ENCODE measurements at regions not wholly inside any gene's neighbourhood (a gene's known extent, or its start where the extent isn't known, plus 50 kb on each side); places are given as distances from the start of the nearest gene placed in this dataset.

DNA sequence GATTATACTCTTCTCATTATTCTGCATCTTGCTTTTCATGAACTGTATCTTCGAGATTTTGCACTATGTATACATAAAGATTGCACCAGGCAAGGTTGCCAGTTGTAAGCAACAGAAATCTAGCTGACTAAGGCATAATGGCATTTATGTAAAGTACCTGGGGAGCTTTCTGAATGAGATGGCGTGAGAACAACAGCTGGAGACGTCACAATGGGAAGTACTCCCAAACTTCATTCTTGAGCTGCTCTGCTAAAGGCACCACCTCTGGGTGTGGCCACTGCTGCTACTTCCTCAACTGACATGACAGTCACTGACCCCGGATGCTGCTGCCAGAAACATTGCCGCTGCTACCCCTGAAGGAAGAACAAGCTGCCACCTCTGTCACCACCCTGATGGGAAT lies 220.7 kb downstream of the NOVA1 start:
- Histone ChIP-seq H3K27ac (replicated peaks) (no peak overlapping the region), H3K4me3 (replicated peaks; ENCODE audit: insufficient read depth, low read length) (no peak overlapping the region), H3K27me3 (ENCODE audit: insufficient read depth, poor library complexity, severe bottlenecking) (no peaks in the 10 kb centered on the region)
- TF ChIP-seq, protein P1, sequence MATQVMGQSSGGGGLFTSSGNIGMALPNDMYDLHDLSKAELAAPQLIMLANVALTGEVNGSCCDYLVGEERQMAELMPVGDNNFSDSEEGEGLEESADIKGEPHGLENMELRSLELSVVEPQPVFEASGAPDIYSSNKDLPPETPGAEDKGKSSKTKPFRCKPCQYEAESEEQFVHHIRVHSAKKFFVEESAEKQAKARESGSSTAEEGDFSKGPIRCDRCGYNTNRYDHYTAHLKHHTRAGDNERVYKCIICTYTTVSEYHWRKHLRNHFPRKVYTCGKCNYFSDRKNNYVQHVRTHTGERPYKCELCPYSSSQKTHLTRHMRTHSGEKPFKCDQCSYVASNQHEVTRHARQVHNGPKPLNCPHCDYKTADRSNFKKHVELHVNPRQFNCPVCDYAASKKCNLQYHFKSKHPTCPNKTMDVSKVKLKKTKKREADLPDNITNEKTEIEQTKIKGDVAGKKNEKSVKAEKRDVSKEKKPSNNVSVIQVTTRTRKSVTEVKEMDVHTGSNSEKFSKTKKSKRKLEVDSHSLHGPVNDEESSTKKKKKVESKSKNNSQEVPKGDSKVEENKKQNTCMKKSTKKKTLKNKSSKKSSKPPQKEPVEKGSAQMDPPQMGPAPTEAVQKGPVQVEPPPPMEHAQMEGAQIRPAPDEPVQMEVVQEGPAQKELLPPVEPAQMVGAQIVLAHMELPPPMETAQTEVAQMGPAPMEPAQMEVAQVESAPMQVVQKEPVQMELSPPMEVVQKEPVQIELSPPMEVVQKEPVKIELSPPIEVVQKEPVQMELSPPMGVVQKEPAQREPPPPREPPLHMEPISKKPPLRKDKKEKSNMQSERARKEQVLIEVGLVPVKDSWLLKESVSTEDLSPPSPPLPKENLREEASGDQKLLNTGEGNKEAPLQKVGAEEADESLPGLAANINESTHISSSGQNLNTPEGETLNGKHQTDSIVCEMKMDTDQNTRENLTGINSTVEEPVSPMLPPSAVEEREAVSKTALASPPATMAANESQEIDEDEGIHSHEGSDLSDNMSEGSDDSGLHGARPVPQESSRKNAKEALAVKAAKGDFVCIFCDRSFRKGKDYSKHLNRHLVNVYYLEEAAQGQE (IDR thresholded peaks at IDR 0.05; ENCODE audit: insufficient replicate concordance, low read depth) = no peak
- no peak for TF ChIP-seq GABPA (IDR thresholded peaks at IDR 0.05; ENCODE audit: low read depth)
- TF ChIP-seq CTCF (IDR thresholded peaks at IDR 0.05; ENCODE audit: insufficient read depth, low read length) = no peak
- no peak for TF ChIP-seq POLR2AphosphoS5 (IDR thresholded peaks at IDR 0.05; ENCODE audit: low read depth)
- TF ChIP-seq SPI1 (IDR thresholded peaks at IDR 0.05; ENCODE audit: borderline replicate concordance, low read depth) = no peak
- DNase-seq (ENCODE audit: low read depth in 1 of 2, low spot score in 1 of 2) = peak; percentile 15 to 65

GRCh38 chr14:26370115-26370514 lies 227.7 kb downstream of the NOVA1 start:
- no peak for DNase-seq (ENCODE audit: low read depth in 1 of 2, low spot score in 1 of 2)
- no peaks in the 10 kb centered on the region for H3K27me3 ChIP-seq (ENCODE audit: insufficient read depth, poor library complexity, severe bottlenecking)
- TF ChIP-seq GABPA (IDR thresholded peaks at IDR 0.05; ENCODE audit: low read depth) (no peak), POLR2AphosphoS5 (IDR thresholded peaks at IDR 0.05; ENCODE audit: low read depth) (no peak), SPI1 (IDR thresholded peaks at IDR 0.05; ENCODE audit: borderline replicate concordance, low read depth) (no peak), CTCF (IDR thresholded peaks at IDR 0.05; ENCODE audit: insufficient read depth, low read length) (no peak)
- TF ChIP-seq, protein P1 (IDR thresholded peaks at IDR 0.05; ENCODE audit: insufficient replicate concordance, low read depth) = no peak
- no peak overlapping the region for H3K4me3 ChIP-seq (replicated peaks; ENCODE audit: insufficient read depth, low read length)
- no peak overlapping the region for H3K27ac ChIP-seq (replicated peaks)

DNA sequence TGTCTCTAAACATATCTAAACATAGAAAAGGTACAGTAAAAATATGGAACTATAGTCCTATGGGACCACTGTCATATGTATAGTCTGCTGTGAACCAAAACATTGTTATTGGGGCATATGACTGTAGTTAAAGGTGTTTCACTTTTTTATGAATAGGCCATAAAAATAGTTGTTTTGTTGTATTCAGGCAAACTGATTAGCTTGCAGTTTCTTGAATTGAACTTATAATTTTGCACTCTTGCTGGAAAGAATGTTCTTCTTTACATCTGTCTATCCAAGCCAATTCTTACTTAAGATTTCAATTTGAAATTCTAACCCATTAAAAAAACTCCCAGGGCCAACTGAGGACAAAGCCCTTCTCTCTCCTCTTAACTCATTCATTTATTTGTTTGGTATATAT lies 234.1 kb downstream of the NOVA1 start:
- H3K27ac ChIP-seq (replicated peaks) = no peak overlapping the region
- no peak for TF ChIP-seq CTCF (IDR thresholded peaks at IDR 0.05; ENCODE audit: insufficient read depth, low read length)
- TF ChIP-seq, protein P1 (IDR thresholded peaks at IDR 0.05; ENCODE audit: insufficient replicate concordance, low read depth) = no peak
- no peak for TF ChIP-seq GABPA (IDR thresholded peaks at IDR 0.05; ENCODE audit: low read depth)
- no peak for TF ChIP-seq SPI1 (IDR thresholded peaks at IDR 0.05; ENCODE audit: borderline replicate concordance, low read depth)
- TF ChIP-seq POLR2AphosphoS5 (IDR thresholded peaks at IDR 0.05; ENCODE audit: low read depth) = no peak
- H3K4me3 ChIP-seq (replicated peaks; ENCODE audit: insufficient read depth, low read length) = no peak overlapping the region
- no peak for DNase-seq (ENCODE audit: low read depth in 1 of 2, low spot score in 1 of 2)
- no peaks in the 10 kb centered on the region for H3K27me3 ChIP-seq (ENCODE audit: insufficient read depth, poor library complexity, severe bottlenecking)
